Activated CD4-positive, alpha-beta memory T cell treated with anti-CD3 and anti-CD28 coated beads for 36 hours (primary cell): ENCODE measurements at regions not wholly inside any gene's neighbourhood (a gene's known extent, or its start where the extent isn't known, plus 50 kb on each side); places are given as distances from the start of the nearest gene placed in this dataset.
"Not testable (repeated sequence)": the region's sequence is repeated elsewhere in the genome, so short reads cannot be mapped to it uniquely, and the experiment has no call there.

Experiments used
- CTCF ChIA-PET: fragments of 350-600 bp; sonication (Branson Sonifier 250); formaldehyde crosslinking; loops from one replicate; lab custom pipeline; 2021; ENCODE audit warnings: antibody characterized with exemption, inconsistent platforms; lab: Charles Lee
- POLR2A ChIA-PET: fragments of 350-600 bp; sonication (Branson Sonifier 250); formaldehyde crosslinking; loops from one replicate; lab custom pipeline; 2021; ENCODE audit warnings: antibody characterized with exemption; lab: Charles Lee
- DNase-seq: peaks from one replicate; pipeline ENCODE4 v3.0.0-alpha.2; 2020
- H3K27ac Mint-ChIP-seq: one replicate; pipeline ENCODE4 v1.8.0; 2021; ENCODE audit warnings: mixed read lengths
- H3K27me3 Mint-ChIP-seq: one replicate; pipeline ENCODE4 v1.8.0; 2021; ENCODE audit warnings: mixed read lengths
- H3K36me3 Mint-ChIP-seq: one replicate; pipeline ENCODE4 v1.8.0; 2021; ENCODE audit warnings: mixed read lengths
- H3K4me1 Mint-ChIP-seq: one replicate; pipeline ENCODE4 v1.8.0; 2021; ENCODE audit warnings: low read depth, mixed read lengths
- H3K4me3 Mint-ChIP-seq: one replicate; pipeline ENCODE4 v1.8.0; 2021; ENCODE audit warnings: mild to moderate bottlenecking, mixed read lengths
- H3K9me3 Mint-ChIP-seq: one replicate; pipeline ENCODE4 v1.8.0; 2021; ENCODE audit warnings: mixed read lengths
- intact Hi-C: fragments of 100-400 bp; cut with micrococcal nuclease; formaldehyde crosslinking; loops from one replicate; pipeline ENCODE4 v1.15.1; 2023

DNA sequence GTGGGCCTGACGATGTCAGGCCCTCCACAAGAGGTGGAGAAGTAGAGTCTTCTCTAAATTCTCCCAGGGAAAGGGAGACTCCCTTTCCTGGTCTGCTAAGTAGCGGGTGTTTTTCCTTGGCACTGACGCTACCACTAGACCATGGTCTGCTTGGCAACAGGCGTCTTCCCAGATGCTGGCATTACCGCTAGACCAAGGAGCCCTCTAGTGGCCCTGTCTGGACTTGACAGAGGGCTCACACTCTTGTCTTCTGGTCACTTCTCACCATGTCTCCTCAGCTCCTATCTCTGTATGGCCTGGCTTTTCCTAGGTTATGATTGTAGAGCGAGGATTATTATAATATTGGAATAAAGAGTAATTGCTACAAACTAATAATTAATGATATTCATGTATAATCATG lies 51.1 kb upstream of the RASSF6 start:
- H3K9me3 Mint-ChIP-seq, H3K36me3 Mint-ChIP-seq, POLR2A ChIA-PET, intact Hi-C loops, H3K27ac Mint-ChIP-seq, H3K27me3 Mint-ChIP-seq, DNase-seq, CTCF ChIA-PET, H3K4me3 Mint-ChIP-seq, H3K4me1 Mint-ChIP-seq: not testable (repeated sequence)

DNA sequence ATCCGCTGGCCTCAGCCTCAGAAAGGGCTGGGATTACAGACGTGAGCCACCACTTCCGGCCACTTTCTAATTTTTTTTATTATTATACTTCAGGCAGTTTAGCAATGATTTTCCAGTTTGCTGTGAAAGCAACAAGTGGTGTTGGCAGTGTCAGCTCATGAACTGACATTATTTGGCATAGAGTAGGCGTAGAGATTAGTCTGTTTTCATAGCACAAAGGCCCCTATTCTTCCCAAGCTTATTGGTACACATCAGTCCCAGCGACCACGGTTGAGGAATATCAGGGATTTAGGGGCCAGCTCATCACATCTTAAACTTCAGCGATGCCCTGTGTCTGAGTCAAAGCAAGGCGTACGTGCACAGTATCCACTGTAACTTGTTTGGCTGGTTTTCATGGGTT lies 53.0 kb upstream of the RASSF6 start:
- no peak overlapping the region for H3K27ac Mint-ChIP-seq
- POLR2A ChIA-PET, result no interaction called here
- CTCF ChIA-PET, result no interaction called here

DNA sequence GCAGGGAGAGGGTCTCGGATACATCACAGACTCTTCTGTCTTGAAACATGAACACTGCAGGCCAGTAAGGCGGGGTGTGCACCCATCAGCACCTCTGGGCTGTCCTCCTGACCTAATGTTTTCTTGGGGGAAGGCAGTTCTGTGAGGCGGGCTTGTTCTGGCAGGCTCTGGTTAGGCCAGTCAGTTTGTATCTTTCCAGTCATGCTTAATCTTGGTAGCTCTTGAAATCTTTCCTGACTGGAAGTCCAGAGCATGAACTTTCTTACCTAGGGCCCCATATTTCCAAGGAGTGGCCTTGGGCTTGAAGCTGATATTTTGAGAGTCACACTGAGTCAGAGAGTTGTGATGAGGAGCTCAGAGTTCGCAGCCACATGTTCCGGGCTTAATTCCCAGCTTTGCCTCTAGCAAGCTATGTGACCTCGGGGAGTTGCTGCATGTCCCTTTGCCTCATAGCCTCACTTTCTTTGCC lies 54.2 kb upstream of the RASSF6 start:
- Mint-ChIP-seq H3K36me3 (no peaks in the 10 kb centered on the region), H3K4me1 (no peaks in the 10 kb centered on the region), H3K27ac (no peak overlapping the region), H3K9me3 (no peaks in the 10 kb centered on the region), H3K4me3 (no peak overlapping the region), H3K27me3 (no peaks in the 10 kb centered on the region)
- ChIA-PET CTCF (no interaction called here), POLR2A (no interaction called here)
- DNase-seq, result no peak
- intact Hi-C loops, result no loop called here

More for the DNA sequence above, 53.0 kb upstream of the RASSF6 start:
- Mint-ChIP-seq H3K4me3 (no peak overlapping the region), H3K9me3 (no peaks in the 10 kb centered on the region), H3K4me1 (no peaks in the 10 kb centered on the region), H3K27me3 (no peaks in the 10 kb centered on the region), H3K36me3 (no peaks in the 10 kb centered on the region)
- no peak for DNase-seq
- intact Hi-C loops, result no loop called here

DNA sequence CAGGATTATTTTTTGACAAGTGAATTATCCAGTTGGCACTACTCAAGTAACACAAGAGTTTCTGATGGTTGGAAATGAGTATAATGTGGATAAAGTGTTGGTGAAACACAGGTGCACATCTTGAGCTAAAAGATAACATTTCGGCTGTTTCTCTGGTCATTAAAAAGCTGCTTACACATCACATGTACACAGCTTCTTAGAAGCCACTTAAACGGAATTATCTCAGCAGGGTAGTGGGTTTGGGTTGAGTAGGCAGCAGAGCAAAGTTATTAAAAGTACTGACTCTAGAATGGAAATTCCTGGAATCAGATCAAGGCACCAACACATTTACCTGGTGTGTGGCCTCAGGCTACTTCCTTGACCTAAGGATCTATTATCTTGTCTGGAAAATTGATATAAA lies 55.4 kb upstream of the RASSF6 start:
- intact Hi-C loops, result no loop called here
- ChIA-PET CTCF (interaction anchor here (0.7 to 1.2 kb wide), 2 partner anchors 9 to 457 kb away, joined by 3 read pairs; no protein-coding TSS in a partner anchor), POLR2A (no interaction called here)
- H3K27ac Mint-ChIP-seq, result no peak overlapping the region
- H3K36me3 Mint-ChIP-seq, result no peaks in the 10 kb centered on the region
- H3K27me3 Mint-ChIP-seq, result no peaks in the 10 kb centered on the region
- H3K9me3 Mint-ChIP-seq, result no peaks in the 10 kb centered on the region
- H3K4me3 Mint-ChIP-seq, result no peak overlapping the region
- DNase-seq, result no peak
- H3K4me1 Mint-ChIP-seq, result no peaks in the 10 kb centered on the region

DNA sequence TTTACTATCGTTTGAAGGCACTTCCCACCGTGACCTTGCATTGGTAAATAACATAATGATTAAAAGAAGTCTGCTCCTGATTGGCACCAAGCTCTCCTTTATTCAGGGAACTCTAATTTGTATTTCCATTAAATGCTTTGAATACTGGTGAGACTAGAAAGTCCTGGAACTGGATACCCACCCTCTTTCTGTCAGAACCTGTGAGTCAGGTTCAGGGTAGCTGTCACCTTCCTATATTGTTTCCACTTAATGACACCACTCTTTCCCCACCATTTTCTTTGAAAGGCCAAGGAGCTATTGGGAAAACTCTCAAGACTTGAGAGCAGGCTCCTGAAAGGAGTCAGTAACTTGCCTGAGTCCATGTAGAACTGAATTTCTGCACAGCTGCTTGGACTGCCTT lies 55.9 kb upstream of the RASSF6 start:
- H3K27me3 Mint-ChIP-seq, result no peaks in the 10 kb centered on the region
- H3K9me3 Mint-ChIP-seq, result no peaks in the 10 kb centered on the region
- H3K4me1 Mint-ChIP-seq, result no peaks in the 10 kb centered on the region
- intact Hi-C loops, result no loop called here
- ChIA-PET CTCF (interaction anchor here (0.7 to 1.2 kb wide), 2 partner anchors 9 to 457 kb away, joined by 3 read pairs; no protein-coding TSS in a partner anchor), POLR2A (no interaction called here)
- DNase-seq, result no peak
- no peak overlapping the region for H3K4me3 Mint-ChIP-seq
- no peak overlapping the region for H3K27ac Mint-ChIP-seq
- H3K36me3 Mint-ChIP-seq, result no peaks in the 10 kb centered on the region

DNA sequence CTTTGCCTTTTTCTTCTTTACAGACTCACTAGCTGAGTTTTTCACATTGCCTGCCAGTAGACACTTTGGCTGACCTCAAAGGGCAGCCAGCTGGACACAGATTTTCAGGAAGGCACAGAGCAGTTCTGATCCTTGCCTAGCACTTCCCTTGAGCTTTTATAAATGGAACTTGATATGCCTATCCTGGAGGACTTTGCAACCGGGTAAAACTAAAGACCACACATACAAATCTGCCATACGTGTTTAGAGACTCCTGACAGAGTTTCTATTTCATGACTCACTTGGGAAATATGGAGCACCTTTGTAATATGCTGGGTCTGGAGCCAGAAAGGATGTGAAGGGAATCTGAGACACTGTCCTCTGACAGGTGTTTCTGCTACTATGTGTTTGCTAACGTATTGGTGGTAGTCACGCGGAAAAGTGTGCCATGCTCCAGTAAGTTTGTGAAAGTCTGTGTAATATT lies 56.7 kb upstream of the RASSF6 start:
- no peaks in the 10 kb centered on the region for H3K27me3 Mint-ChIP-seq
- POLR2A ChIA-PET, result no interaction called here

DNA sequence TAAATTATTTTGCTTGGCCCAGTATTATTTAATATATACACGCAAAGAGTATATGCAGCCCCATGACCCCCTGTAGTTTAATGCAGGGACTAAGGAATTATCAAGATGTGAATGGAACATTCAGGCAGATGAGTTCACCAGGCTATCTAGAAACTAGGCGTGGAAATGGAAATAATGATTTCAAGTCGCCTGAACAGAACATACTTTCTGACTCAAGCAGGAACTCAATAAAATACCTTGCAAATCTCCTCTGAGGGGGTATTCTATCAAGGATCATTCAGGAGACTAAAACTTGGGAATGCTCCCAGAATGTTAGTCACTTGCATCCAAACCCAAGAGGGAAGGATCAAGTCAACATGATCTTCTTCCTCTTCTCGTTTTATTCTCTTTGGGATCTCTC lies 59.6 kb upstream of the RASSF6 start:
- H3K27me3 Mint-ChIP-seq, result no peaks in the 10 kb centered on the region
- H3K4me3 Mint-ChIP-seq, result no peak overlapping the region
- no peaks in the 10 kb centered on the region for H3K36me3 Mint-ChIP-seq
- no peak overlapping the region for H3K27ac Mint-ChIP-seq
- POLR2A ChIA-PET, result no interaction called here
- no peak for DNase-seq
- intact Hi-C loops, result no loop called here
- H3K9me3 Mint-ChIP-seq, result no peaks in the 10 kb centered on the region
- no peaks in the 10 kb centered on the region for H3K4me1 Mint-ChIP-seq
- CTCF ChIA-PET, result no interaction called here

More for the DNA sequence above, 56.7 kb upstream of the RASSF6 start:
- H3K27ac Mint-ChIP-seq, result no peak overlapping the region
- H3K4me3 Mint-ChIP-seq, result no peak overlapping the region
- intact Hi-C loops, result no loop called here
- DNase-seq, result no peak
- no peaks in the 10 kb centered on the region for H3K36me3 Mint-ChIP-seq
- CTCF ChIA-PET, result interaction anchor here (1.2 kb wide), 1 partner anchor 456 kb away, joined by 3 read pairs; no protein-coding TSS in a partner anchor
- H3K9me3 Mint-ChIP-seq, result no peaks in the 10 kb centered on the region
- no peaks in the 10 kb centered on the region for H3K4me1 Mint-ChIP-seq

DNA sequence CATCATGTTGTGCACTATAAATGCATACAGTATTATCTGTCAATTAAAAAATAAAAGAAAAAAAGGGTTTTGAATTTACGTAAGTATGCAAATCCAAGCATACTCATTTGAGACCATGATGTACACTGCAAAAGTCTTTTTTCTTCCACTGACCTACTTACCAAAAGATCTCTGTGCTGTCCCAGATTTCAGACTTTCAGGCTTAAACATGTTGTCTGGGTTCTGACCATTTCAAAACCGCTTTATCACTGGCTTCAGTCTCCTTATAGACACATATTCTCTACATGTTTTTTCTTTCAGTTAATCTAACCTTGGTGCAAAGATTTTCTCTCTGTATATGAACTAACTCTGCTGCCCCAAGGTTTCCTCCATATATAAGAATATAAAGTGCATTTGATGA lies 58.6 kb upstream of the CXCL8 start:
- CTCF ChIA-PET, result no interaction called here
- H3K4me3 Mint-ChIP-seq, result no peak overlapping the region
- H3K9me3 Mint-ChIP-seq, result no peaks in the 10 kb centered on the region
- intact Hi-C loops, result no loop called here
- H3K27ac Mint-ChIP-seq, result no peak overlapping the region
- no peaks in the 10 kb centered on the region for H3K4me1 Mint-ChIP-seq
- no peaks in the 10 kb centered on the region for H3K36me3 Mint-ChIP-seq
- no peaks in the 10 kb centered on the region for H3K27me3 Mint-ChIP-seq
- no peak for DNase-seq
- POLR2A ChIA-PET, result no interaction called here

DNA sequence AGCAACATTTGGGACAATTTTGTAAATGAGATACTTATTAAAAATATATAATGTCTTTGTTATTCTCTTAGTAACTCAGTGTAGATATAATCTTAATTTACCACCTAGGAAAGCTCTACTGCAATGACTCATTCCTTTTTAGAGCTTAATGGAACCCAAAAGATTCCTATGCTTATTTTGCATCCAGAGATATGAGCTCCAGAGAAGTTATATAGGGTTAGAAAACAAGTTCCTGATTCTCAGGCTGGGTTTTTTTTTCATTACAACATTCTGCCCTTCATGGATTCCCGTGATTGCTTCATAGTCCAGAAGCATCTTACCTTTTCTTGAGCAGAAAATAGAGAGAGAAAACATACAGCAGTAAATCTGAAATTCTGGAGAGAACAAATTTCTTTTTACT lies 57.9 kb upstream of the CXCL8 start:
- H3K9me3 Mint-ChIP-seq, result no peaks in the 10 kb centered on the region
- no peak overlapping the region for H3K4me3 Mint-ChIP-seq
- intact Hi-C loops, result no loop called here
- ChIA-PET POLR2A (no interaction called here), CTCF (no interaction called here)
- H3K36me3 Mint-ChIP-seq, result no peaks in the 10 kb centered on the region
- H3K27ac Mint-ChIP-seq, result no peak overlapping the region
- no peaks in the 10 kb centered on the region for H3K27me3 Mint-ChIP-seq
- H3K4me1 Mint-ChIP-seq, result no peaks in the 10 kb centered on the region
- DNase-seq, result no peak

DNA sequence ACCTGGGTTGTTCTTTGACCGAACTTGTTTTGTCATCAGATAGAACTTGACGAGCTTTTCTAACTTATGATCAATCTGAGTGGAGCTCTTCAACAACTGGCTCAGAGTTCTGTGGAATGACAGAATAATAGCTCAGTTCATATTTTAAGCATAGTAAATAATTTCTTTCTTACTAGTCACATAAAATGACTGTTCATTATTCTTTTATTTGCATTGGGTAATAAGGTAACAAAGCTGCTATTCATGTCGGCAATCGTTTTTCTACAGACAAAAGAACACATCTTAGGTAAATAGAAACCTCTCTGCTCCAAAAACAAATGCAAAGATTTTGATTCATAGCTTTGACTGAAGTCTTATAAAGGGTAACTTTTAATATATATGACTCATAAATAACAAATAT lies 57.3 kb upstream of the CXCL8 start:
- no peak overlapping the region for H3K27ac Mint-ChIP-seq
- H3K4me3 Mint-ChIP-seq, result no peak overlapping the region
- no peaks in the 10 kb centered on the region for H3K4me1 Mint-ChIP-seq
- ChIA-PET CTCF (no interaction called here), POLR2A (no interaction called here)
- no peaks in the 10 kb centered on the region for H3K9me3 Mint-ChIP-seq
- intact Hi-C loops, result no loop called here
- H3K36me3 Mint-ChIP-seq, result no peaks in the 10 kb centered on the region
- H3K27me3 Mint-ChIP-seq, result no peaks in the 10 kb centered on the region
- no peak for DNase-seq

DNA sequence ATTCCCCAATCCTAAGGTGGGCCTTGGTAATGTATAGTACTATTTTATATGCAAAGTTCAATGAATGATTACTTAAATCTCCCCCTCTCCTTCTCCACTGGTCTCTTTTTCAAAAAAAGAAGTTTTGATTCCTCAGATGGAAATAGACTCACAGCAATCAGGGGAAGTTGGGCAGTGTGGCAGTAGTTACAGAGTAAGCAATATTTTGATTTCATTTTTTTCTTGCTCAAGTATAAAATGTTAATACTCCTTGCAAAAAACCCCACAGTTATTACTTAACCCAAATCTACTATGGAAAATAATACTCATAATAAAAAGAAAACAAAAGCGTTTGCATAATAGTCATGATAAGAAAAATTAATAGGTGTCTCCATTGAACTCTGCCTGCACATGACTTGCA lies 56.9 kb upstream of the CXCL8 start:
- H3K27ac Mint-ChIP-seq, result no peak overlapping the region
- no peaks in the 10 kb centered on the region for H3K4me1 Mint-ChIP-seq
- no peaks in the 10 kb centered on the region for H3K27me3 Mint-ChIP-seq
- H3K36me3 Mint-ChIP-seq, result no peaks in the 10 kb centered on the region
- no peak for DNase-seq
- H3K9me3 Mint-ChIP-seq, result no peaks in the 10 kb centered on the region
- ChIA-PET CTCF (interaction anchor here (0.6 kb wide), 1 partner anchor 21 kb away, joined by 3 read pairs; no protein-coding TSS in a partner anchor), POLR2A (no interaction called here)
- intact Hi-C loops, result no loop called here
- no peak overlapping the region for H3K4me3 Mint-ChIP-seq

DNA sequence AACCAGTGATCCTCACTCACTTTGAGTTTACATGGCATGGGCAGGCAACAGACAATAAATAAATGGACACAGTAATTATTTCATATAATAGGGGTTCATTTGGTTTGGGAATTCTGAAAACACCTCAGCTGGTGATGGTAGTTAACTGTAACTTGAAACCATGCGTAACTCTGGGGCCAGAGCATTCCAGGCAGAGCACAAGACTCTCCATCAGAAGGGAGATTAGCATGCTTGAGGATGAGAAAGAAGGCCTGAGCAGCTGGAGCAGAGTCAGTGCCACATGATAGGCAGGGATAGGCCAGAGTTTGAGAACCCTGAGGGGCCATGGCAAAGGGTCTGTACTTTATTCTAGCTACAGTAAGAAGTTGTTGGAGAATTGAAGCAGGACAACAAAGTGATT lies 56.3 kb upstream of the CXCL8 start:
- no peaks in the 10 kb centered on the region for H3K36me3 Mint-ChIP-seq
- no peak overlapping the region for H3K4me3 Mint-ChIP-seq
- H3K27me3 Mint-ChIP-seq, result no peaks in the 10 kb centered on the region
- intact Hi-C loops, result no loop called here
- no peaks in the 10 kb centered on the region for H3K4me1 Mint-ChIP-seq
- POLR2A ChIA-PET, result no interaction called here
- no peak overlapping the region for H3K27ac Mint-ChIP-seq
- no peak for DNase-seq
- no peaks in the 10 kb centered on the region for H3K9me3 Mint-ChIP-seq
- CTCF ChIA-PET, result interaction anchor here (0.6 kb wide), 1 partner anchor 22 kb away, joined by 3 read pairs; no protein-coding TSS in a partner anchor

DNA sequence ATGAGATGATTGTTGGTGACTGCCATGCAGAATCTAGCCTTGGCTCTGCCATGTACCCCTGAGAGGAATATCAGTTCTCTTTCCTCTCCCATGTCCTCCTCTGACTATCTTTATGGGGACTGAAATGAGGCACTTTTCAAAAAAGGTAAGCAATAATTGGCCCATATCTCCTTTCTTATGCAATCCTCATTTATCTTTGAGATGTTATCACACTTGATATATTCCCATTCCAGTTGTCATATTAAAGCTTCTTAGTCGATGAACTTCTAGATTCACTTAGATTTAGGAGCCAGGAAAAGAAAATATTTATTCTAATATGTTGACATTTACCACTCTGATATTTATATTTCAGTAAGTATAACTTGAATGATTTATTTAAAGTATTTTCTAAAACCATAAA lies 55.3 kb upstream of the CXCL8 start:
- Mint-ChIP-seq H3K9me3 (no peaks in the 10 kb centered on the region), H3K27me3 (no peaks in the 10 kb centered on the region), H3K36me3 (no peaks in the 10 kb centered on the region), H3K27ac (no peak overlapping the region), H3K4me1 (no peaks in the 10 kb centered on the region), H3K4me3 (no peak overlapping the region)
- DNase-seq, result no peak
- CTCF ChIA-PET, result no interaction called here
- intact Hi-C loops, result no loop called here
- POLR2A ChIA-PET, result no interaction called here
